HEK293 (cell line): ENCODE measurements at regions not wholly inside any gene's neighbourhood (a gene's known extent, or its start where the extent isn't known, plus 50 kb on each side); places are given as distances from the start of the nearest gene placed in this dataset.

Experiments used
- ZBTB21 ChIP-seq: fragments of 450-650 bp; formaldehyde crosslinking; IDR thresholded peaks from 2 replicates; pipeline ENCODE4 v1.5.1; 2017; ENCODE audit warnings: missing biosample characterization, missing genetic modification characterization
- ZNF354C ChIP-seq: fragments of 450-650 bp; formaldehyde crosslinking; IDR thresholded peaks from 2 replicates; pipeline ENCODE4 v1.5.1; 2016; ENCODE audit warnings: missing biosample characterization, missing genetic modification characterization, low read depth, borderline replicate concordance
- TF ChIP-seq, protein P1 (sequence below): fragments of 450-650 bp; formaldehyde crosslinking; IDR thresholded peaks from 2 replicates; pipeline ENCODE4 v1.5.1; 2016; ENCODE audit warnings: missing biosample characterization, missing genetic modification characterization

DNA sequence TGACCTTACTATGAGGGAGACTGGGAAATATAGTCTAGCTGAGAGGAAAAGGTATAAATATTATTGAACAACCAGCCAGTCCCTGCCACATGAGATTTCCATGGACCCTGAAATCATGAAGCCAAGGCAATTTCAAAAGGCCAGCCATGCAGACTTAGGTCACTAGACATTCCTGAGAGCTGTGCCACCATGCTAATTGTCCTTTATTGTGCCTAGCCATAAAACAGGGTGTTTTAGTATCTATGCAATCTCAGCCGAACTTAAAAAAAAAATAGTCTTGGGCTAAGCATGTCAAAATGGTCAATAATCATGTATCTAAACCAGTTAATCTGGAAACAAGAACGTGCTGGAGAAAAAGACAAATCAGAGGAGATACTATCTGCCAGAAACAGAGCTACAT is 269.5 kb downstream of the LNPK start:
- no peak for TF ChIP-seq ZBTB21 (tag by site-specific recombination)
- TF ChIP-seq ZNF354C (tag by site-specific recombination), result no peak
- TF ChIP-seq, protein P1, sequence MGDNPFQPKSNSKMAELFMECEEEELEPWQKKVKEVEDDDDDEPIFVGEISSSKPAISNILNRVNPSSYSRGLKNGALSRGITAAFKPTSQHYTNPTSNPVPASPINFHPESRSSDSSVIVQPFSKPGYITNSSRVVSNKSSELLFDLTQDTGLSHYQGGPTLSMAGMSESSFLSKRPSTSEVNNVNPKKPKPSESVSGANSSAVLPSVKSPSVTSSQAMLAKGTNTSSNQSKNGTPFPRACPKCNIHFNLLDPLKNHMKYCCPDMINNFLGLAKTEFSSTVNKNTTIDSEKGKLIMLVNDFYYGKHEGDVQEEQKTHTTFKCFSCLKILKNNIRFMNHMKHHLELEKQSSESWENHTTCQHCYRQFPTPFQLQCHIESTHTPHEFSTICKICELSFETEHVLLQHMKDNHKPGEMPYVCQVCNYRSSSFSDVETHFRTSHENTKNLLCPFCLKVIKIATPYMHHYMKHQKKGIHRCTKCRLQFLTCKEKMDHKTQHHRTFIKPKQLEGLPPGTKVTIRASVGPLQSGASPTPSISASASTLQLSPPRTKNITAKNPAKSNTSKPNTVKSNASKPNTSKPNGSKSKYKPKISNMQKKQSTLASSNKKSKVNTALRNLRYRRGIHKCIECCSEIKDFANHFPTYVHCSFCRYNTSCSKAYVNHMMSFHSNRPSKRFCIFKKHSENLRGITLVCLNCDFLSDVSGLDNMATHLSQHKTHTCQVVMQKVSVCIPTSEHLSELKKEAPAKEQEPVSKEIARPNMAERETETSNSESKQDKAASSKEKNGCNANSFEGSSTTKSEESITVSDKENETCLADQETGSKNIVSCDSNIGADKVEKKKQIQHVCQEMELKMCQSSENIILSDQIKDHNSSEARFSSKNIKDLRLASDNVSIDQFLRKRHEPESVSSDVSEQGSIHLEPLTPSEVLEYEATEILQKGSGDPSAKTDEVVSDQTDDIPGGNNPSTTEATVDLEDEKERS (tag by site-specific recombination), result no peak
